ENCODE measurements at regions not wholly inside any gene's neighbourhood (a gene's known extent, or its start where the extent isn't known, plus 50 kb on each side); places are given as distances from the start of the nearest gene placed in this dataset.

- no peak overlapping the region for H2AK5ac ChIP-seq (ENCODE audit: low read depth, low read length)
- H3K23me2 ChIP-seq (ENCODE audit: low read depth, low read length): no peaks in the 10 kb centered on the region
- no peak overlapping the region for H4K5ac ChIP-seq (ENCODE audit: insufficient read length, low read depth, low read length)
- H3K4me1 ChIP-seq (replicated peaks in 1 of 4; ENCODE audit: control insufficient read depth in 3 of 4, insufficient read depth in 4 of 4, low read length in 3 of 4): no peaks in the 10 kb centered on the region
- H2BK15ac ChIP-seq (ENCODE audit: low read length): no peak overlapping the region
- H3K56ac ChIP-seq (replicated peaks; ENCODE audit: insufficient read length, low read depth, low read length): no peak overlapping the region
- DNase-seq (ENCODE audit: low read depth in 1 of 2, low spot score in 2 of 2) (no peak), FAIRE-seq (no peak)
- H3K18ac ChIP-seq (ENCODE audit: extremely low read depth, low read length): no peak overlapping the region
- no peak overlapping the region for H2BK5ac ChIP-seq (ENCODE audit: low read depth, low read length)
- no peak overlapping the region; the same call in 1 of the 2 replicates for H2AFZ ChIP-seq (ENCODE audit: low read length)
- H4K8ac ChIP-seq (ENCODE audit: extremely low read depth, insufficient read depth, low read length): no peak overlapping the region
- ChIA-PET CTCF (ENCODE audit: partially characterized antibody) (interaction anchor here (0.6 to 1.3 kb wide), 8 partner anchors 9 to 637 kb away, joined by 3 to 4 read pairs (median 3); no protein-coding TSS in a partner anchor), POLR2A (ENCODE audit: partially characterized antibody) (interaction anchor here (1.0 to 1.3 kb wide), 3 partner anchors 11 to 125 kb away, joined by 3 to 4 read pairs (median 3); no protein-coding TSS in a partner anchor)
- no peak overlapping the region for H3K23ac ChIP-seq (ENCODE audit: insufficient read length)
- no peak overlapping the region for H2BK20ac ChIP-seq (ENCODE audit: low read length)
- 84% methylated on average over 9 of the region's 9 CpGs; no CpG with 5 or more reads in 1 of the 2 experiments for WGBS, 2 experiments (ENCODE audit: extremely low coverage in 1 of 2, insufficient coverage in 1 of 2, insufficient read length in 1 of 2, insufficient replicate concordance in 2 of 2, low coverage in 1 of 2, low lambda C conversion rate in 2 of 2, missing lambda C conversion rate in 1 of 2)
- no peaks in the 10 kb centered on the region for H3K79me1 ChIP-seq (ENCODE audit: low read depth, low read length)
- no peak overlapping the region for H4K91ac ChIP-seq (replicated peaks; ENCODE audit: insufficient read length, low read length)
- no peak overlapping the region for H3K9ac ChIP-seq (replicated peaks in 1 of 4; ENCODE audit: extremely low read depth in 1 of 4, low read depth in 3 of 4, low read length in 3 of 4)
- H3K4me3 ChIP-seq (ENCODE audit: extremely low read depth in 1 of 4, insufficient read depth in 2 of 4, low read depth in 3 of 4, low read length in 4 of 4): no peak overlapping the region
- H2BK120ac ChIP-seq (replicated peaks; ENCODE audit: low read depth, low read length): no peak overlapping the region
- no peaks in the 10 kb centered on the region for H3K36me3 ChIP-seq (ENCODE audit: control insufficient read depth in 2 of 4, insufficient read depth in 4 of 4, low read length in 3 of 4)
- no peak overlapping the region for H3K4me2 ChIP-seq (ENCODE audit: insufficient read depth in 1 of 2, low read depth in 2 of 2, low read length in 2 of 2)
- H3K14ac ChIP-seq (ENCODE audit: insufficient read length): no peak overlapping the region
- H3K27me3 ChIP-seq (replicated peaks in 1 of 4; ENCODE audit: control insufficient read depth in 3 of 4, extremely low read depth in 1 of 4, insufficient read depth in 3 of 4, low read length in 3 of 4): no peaks in the 10 kb centered on the region; a peak in 1 of 7 replicates
- H3K79me2 ChIP-seq (ENCODE audit: control insufficient read depth in 1 of 2, insufficient read depth in 2 of 2, low read length in 2 of 2): no peaks in the 10 kb centered on the region
- H3K9me3 ChIP-seq (ENCODE audit: insufficient read depth in 2 of 2, low read depth in 1 of 2, low read length in 1 of 2): no peaks in the 10 kb centered on the region
- no peak overlapping the region for H3K27ac ChIP-seq (ENCODE audit: low read depth, low read length)
- no peak overlapping the region for H2BK12ac ChIP-seq (ENCODE audit: low read depth, low read length)
- no peaks in the 10 kb centered on the region for H4K20me1 ChIP-seq (replicated peaks in 1 of 2; ENCODE audit: control insufficient read depth in 1 of 2, insufficient read depth in 2 of 2, low read length in 2 of 2)
- no peak overlapping the region for H3K4ac ChIP-seq (replicated peaks; ENCODE audit: insufficient read length, low read depth, low read length)
Measured at GRCh38 chr10:25076506-25077177, 60.2 kb downstream of the THNSL1 start.

All from H1 (cell line).